Panc1 (cell line): ENCODE measurements at regions not wholly inside any gene's neighbourhood (a gene's known extent, or its start where the extent isn't known, plus 50 kb on each side); places are given as distances from the start of the nearest gene placed in this dataset.

Source experiments
- ATAC-seq: fragments of 200-7000 bp; cut with Tn5 transposase; 2 replicates; pipeline ENCODE4 v1.9.1; 2020; ENCODE audit warnings: mild to moderate bottlenecking, moderate library complexity
- BruUV-seq: library from RNA; stranded (reverse); fragments of 400-500 nt; replicated peaks from 2 replicates; lab custom pipeline; 2021; lab: Mats Ljungman, UMichigan
- CTCF ChIA-PET: fragments of 300-600 bp; sonication (Branson Sonifier 250); formaldehyde crosslinking; loops from one replicate; lab custom pipeline; 2022; ENCODE audit warnings: antibody characterized with exemption; lab: Charles Lee
- POLR2A ChIA-PET: fragments of 300-600 bp; sonication (Branson Sonifier 250); formaldehyde crosslinking; loops from one replicate; lab custom pipeline; 2022; ENCODE audit warnings: antibody characterized with exemption; lab: Charles Lee
- DNase-seq: peaks from one replicate; pipeline ENCODE4 v3.0.0-alpha.2; 2010; ENCODE audit warnings: low read depth, low spot score
- H3K27ac ChIP-seq: 2 replicates; pipeline ENCODE4 v1.5.1; 2011; ENCODE audit warnings: mild to moderate bottlenecking, low read length, inconsistent platforms
- H3K27me3 ChIP-seq: fragments of 200-500 bp; sonication (Bioruptor generic); 2 replicates; pipeline ENCODE4 v1.6.0; 2014; ENCODE audit warnings: low read length, inconsistent platforms; ENCODE audit not compliant: control insufficient read depth, insufficient read depth
- H3K36me3 ChIP-seq: fragments of 200-500 bp; sonication (Bioruptor generic); 2 replicates; pipeline ENCODE4 v1.5.1; 2014; ENCODE audit warnings: inconsistent platforms, mild to moderate bottlenecking, low read length, moderate library complexity; ENCODE audit not compliant: control insufficient read depth, insufficient read depth
- H3K4me1 ChIP-seq: 2 replicates; pipeline ENCODE4 v1.5.1; 2011; ENCODE audit warnings: inconsistent platforms, mild to moderate bottlenecking, low read length, moderate library complexity; ENCODE audit not compliant: control insufficient read depth, insufficient read depth
- H3K4me3 ChIP-seq, 2 experiments: 2 replicates each; pipeline ENCODE4 v1.5.1; 2011 to 2012; ENCODE audit warnings: low read depth in 2 of 2, low read length in 2 of 2, mild to moderate bottlenecking in 2 of 2, inconsistent platforms in 1 of 2, moderate library complexity in 1 of 2
- H3K9me3 ChIP-seq: fragments of 200-500 bp; sonication (Bioruptor generic); 2 replicates; pipeline ENCODE4 v1.5.1; 2014; ENCODE audit warnings: low read depth, mild to moderate bottlenecking, inconsistent platforms, low read length, moderate library complexity; ENCODE audit not compliant: control insufficient read depth, insufficient read depth
- POLR2AphosphoS5 ChIP-seq: IDR thresholded peaks from 2 replicates; pipeline ENCODE4 v1.6.1; 2012; ENCODE audit warnings: mild to moderate bottlenecking, low read depth, low read length, moderate library complexity
- SIN3A ChIP-seq: IDR thresholded peaks from 2 replicates; pipeline ENCODE4 v1.6.1; 2012; ENCODE audit warnings: low read depth, mild to moderate bottlenecking, low read length, moderate library complexity, borderline replicate concordance; ENCODE audit not compliant: insufficient read depth
- TCF7L2 ChIP-seq: IDR thresholded peaks from 2 replicates; pipeline ENCODE4 v1.6.1; 2011; ENCODE audit warnings: mild to moderate bottlenecking, low read depth, low read length, inconsistent platforms
- in situ Hi-C: cut with HindIII; loops from 2 replicates; pipeline ENCODE4 v1.10.0; 2016; ENCODE audit warnings: low sequenced_read_pairs, low pct_unique_long_range_greater_than_20kb
- intact Hi-C: fragments of 100-400 bp; cut with micrococcal nuclease; formaldehyde crosslinking; loops from one replicate; pipeline ENCODE4 v1.10.0; 2022; ENCODE audit not compliant: unreplicated experiment
- TF ChIP-seq, protein P1 (sequence below), 2 experiments: IDR thresholded peaks; 2 replicates each; pipeline ENCODE4 v1.6.1; 2011 to 2012; ENCODE audit warnings: low read depth in 2 of 2, control low read depth in 1 of 2, low read length in 1 of 2, mild to moderate bottlenecking in 1 of 2, moderate library complexity in 1 of 2; ENCODE audit not compliant: insufficient read depth in 1 of 2
- TF ChIP-seq, protein P2 (sequence below): fragments of 450-650 bp; IDR thresholded peaks from 2 replicates; pipeline ENCODE4 v1.5.1; 2017; ENCODE audit warnings: mild to moderate bottlenecking

DNA sequence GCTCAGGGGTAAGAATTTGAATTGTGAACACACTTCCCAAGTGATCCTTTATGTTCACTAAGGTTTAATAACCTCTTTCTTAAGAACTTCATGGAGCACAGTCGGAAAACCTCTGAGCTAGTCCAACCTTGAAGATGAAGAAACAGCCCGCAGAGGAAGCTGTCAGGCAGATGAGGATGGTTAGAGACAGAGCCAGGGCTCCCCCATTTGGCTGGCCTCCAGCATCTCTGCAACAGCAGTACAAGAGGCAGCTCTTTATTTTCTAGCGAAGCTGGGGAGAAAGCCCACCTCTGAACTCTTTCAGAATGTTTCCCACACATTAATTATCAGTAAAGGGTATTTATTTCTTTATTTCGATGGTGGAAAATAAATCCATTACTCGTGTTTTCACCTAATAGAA is 350.8 kb downstream of the DMRT2 start:
- Histone ChIP-seq H3K4me3 (no peak overlapping the region), H3K9me3 (no peaks in the 10 kb centered on the region), H3K36me3 (no peaks in the 10 kb centered on the region), H3K27me3 (no peaks in the 10 kb centered on the region), H3K4me1 (no peaks in the 10 kb centered on the region), H3K27ac (no peak overlapping the region)
- no TSS peak for BruUV-seq
- intact Hi-C loops (no loop called here), in situ Hi-C loops (no loop called here)
- ChIA-PET POLR2A (no interaction called here), CTCF (no interaction called here)
- DNase-seq (no peak), ATAC-seq (no peak)
- TF ChIP-seq POLR2AphosphoS5, result no peak
- TF ChIP-seq SIN3A, result no peak
- TF ChIP-seq TCF7L2, result no peak
- TF ChIP-seq, protein P1, sequence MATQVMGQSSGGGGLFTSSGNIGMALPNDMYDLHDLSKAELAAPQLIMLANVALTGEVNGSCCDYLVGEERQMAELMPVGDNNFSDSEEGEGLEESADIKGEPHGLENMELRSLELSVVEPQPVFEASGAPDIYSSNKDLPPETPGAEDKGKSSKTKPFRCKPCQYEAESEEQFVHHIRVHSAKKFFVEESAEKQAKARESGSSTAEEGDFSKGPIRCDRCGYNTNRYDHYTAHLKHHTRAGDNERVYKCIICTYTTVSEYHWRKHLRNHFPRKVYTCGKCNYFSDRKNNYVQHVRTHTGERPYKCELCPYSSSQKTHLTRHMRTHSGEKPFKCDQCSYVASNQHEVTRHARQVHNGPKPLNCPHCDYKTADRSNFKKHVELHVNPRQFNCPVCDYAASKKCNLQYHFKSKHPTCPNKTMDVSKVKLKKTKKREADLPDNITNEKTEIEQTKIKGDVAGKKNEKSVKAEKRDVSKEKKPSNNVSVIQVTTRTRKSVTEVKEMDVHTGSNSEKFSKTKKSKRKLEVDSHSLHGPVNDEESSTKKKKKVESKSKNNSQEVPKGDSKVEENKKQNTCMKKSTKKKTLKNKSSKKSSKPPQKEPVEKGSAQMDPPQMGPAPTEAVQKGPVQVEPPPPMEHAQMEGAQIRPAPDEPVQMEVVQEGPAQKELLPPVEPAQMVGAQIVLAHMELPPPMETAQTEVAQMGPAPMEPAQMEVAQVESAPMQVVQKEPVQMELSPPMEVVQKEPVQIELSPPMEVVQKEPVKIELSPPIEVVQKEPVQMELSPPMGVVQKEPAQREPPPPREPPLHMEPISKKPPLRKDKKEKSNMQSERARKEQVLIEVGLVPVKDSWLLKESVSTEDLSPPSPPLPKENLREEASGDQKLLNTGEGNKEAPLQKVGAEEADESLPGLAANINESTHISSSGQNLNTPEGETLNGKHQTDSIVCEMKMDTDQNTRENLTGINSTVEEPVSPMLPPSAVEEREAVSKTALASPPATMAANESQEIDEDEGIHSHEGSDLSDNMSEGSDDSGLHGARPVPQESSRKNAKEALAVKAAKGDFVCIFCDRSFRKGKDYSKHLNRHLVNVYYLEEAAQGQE (IDR thresholded peaks at IDR 0.05; ENCODE audit: insufficient read depth in 1 of 2, low read depth in 2 of 2, low read length in 1 of 2), result no peak
- TF ChIP-seq, protein P2, sequence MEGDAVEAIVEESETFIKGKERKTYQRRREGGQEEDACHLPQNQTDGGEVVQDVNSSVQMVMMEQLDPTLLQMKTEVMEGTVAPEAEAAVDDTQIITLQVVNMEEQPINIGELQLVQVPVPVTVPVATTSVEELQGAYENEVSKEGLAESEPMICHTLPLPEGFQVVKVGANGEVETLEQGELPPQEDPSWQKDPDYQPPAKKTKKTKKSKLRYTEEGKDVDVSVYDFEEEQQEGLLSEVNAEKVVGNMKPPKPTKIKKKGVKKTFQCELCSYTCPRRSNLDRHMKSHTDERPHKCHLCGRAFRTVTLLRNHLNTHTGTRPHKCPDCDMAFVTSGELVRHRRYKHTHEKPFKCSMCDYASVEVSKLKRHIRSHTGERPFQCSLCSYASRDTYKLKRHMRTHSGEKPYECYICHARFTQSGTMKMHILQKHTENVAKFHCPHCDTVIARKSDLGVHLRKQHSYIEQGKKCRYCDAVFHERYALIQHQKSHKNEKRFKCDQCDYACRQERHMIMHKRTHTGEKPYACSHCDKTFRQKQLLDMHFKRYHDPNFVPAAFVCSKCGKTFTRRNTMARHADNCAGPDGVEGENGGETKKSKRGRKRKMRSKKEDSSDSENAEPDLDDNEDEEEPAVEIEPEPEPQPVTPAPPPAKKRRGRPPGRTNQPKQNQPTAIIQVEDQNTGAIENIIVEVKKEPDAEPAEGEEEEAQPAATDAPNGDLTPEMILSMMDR, result no peak

DNA sequence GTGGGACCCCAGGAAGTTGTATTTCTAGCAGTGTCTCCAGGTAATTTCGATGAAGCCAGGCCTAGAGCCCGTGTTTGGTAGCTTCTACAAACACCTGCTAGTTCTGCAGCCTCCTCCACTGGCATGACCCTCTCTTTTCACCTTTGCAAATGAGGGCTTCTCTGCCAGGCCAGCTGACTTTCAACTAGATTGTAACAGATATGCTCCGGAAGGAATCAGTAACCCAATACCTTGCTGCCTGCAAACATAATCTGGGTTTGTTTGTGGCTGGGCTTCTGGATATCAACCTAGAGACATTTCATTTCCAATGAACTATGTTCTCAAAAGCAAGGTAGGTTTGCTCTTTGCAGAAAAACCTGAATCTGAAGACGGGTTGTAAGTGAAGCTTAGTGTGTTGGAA is 354.8 kb downstream of the DMRT2 start:
- BruUV-seq, result no TSS peak
- TF ChIP-seq, protein P2, result no peak
- TF ChIP-seq, protein P1 (IDR thresholded peaks at IDR 0.05; ENCODE audit: insufficient read depth in 1 of 2, low read depth in 2 of 2, low read length in 1 of 2), result no peak
- no peak for TF ChIP-seq POLR2AphosphoS5
- TF ChIP-seq TCF7L2, result no peak
- TF ChIP-seq SIN3A, result no peak
- ChIA-PET POLR2A (no interaction called here), CTCF (no interaction called here)
- DNase-seq, result no peak
- H3K4me1 ChIP-seq, result no peaks in the 10 kb centered on the region
- no peak overlapping the region for H3K4me3 ChIP-seq
- intact Hi-C loops (no loop called here), in situ Hi-C loops (no loop called here)
- H3K9me3 ChIP-seq, result no peaks in the 10 kb centered on the region
- ATAC-seq, result no peak
- no peak overlapping the region for H3K27ac ChIP-seq
- no peaks in the 10 kb centered on the region for H3K36me3 ChIP-seq
- H3K27me3 ChIP-seq, result no peaks in the 10 kb centered on the region
